GM12874 (cell line): ENCODE measurements at regions not wholly inside any gene's neighbourhood (a gene's known extent, or its start where the extent isn't known, plus 50 kb on each side); places are given as distances from the start of the nearest gene placed in this dataset.

ENCODE experiments used
- TF ChIP-seq, protein P1 (sequence below): IDR thresholded peaks from 2 replicates; pipeline ENCODE4 v1.5.1; 2011; ENCODE audit warnings: low read depth, mild to moderate bottlenecking, control low read depth, low read length, moderate library complexity; ENCODE audit not compliant: insufficient read depth

DNA sequence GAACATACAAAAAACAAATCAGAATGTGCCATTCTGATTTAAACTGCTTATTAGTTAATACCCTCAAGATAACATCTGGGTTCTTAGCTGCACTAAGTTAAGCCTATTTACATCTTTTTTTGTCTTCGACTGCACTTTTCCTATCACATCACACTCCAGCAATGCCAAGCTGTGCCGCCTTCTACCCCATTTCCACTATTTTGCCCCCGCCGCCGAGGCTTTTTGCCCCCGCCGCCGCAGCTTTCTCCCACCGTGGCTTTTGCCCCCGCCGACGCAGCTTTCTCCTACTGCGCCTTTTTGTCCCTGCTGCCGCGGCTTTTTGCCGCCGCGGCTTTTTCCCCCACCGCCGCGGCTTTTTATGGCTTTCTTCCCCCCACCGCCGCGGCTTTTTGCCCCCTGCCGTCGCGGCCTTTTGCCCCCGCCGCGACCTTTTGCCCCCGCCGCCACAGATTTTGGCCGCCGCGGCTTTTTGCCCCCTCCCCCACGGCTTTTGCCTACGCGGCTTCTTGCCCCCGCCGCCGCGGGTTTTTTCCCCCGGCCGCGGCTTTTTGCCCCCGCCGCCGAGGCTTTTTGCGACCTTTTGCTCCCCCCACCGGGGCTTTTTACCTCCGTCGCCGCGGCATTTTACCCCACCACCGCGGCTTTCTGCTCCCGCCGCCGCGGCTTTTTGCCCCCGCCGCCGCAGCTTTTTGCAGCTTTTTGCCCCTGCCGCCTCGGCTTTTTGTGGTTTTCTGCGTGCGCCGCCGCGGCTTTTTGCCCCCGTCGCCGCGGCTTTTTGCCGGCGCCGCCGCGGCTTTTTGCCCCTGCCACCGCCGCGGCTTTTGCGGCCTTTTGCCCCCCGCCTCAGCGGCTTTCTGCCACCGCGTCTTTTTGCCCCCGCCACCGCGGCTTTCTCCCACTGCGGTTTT, 331.4 kb upstream of the WSB1 start:
- TF ChIP-seq, protein P1, sequence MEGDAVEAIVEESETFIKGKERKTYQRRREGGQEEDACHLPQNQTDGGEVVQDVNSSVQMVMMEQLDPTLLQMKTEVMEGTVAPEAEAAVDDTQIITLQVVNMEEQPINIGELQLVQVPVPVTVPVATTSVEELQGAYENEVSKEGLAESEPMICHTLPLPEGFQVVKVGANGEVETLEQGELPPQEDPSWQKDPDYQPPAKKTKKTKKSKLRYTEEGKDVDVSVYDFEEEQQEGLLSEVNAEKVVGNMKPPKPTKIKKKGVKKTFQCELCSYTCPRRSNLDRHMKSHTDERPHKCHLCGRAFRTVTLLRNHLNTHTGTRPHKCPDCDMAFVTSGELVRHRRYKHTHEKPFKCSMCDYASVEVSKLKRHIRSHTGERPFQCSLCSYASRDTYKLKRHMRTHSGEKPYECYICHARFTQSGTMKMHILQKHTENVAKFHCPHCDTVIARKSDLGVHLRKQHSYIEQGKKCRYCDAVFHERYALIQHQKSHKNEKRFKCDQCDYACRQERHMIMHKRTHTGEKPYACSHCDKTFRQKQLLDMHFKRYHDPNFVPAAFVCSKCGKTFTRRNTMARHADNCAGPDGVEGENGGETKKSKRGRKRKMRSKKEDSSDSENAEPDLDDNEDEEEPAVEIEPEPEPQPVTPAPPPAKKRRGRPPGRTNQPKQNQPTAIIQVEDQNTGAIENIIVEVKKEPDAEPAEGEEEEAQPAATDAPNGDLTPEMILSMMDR, result no peak

DNA sequence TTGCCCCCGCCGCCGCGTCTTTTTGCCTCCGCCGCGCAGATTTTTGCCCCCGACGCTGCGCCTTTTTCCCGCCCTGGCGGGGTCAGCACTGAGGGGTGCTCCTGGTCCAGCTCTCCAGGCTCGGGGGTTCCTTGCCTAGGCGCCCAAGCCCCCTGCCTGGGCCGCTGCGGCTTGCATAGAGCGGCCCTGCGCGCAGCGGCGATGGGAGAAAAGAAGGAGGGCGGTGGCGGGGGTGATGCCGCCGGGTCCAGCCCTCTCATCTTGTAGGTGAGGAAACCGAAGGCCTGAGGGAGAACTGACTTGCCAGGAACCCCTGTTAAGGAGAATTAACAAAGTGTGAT, 330.8 kb upstream of the WSB1 start:
- TF ChIP-seq, protein P1, result no peak

GRCh38 chr17:27009087-27009486, 284.8 kb upstream of the WSB1 start:
- TF ChIP-seq, protein P1, result no peak

GRCh38 chr17:27038676-27039075, 255.2 kb upstream of the WSB1 start:
- TF ChIP-seq, protein P1, result peak; percentile 16; the same call in 1 of the 2 replicates

- TF ChIP-seq, protein P1, result no peak
These were observed 244.7 kb upstream of the WSB1 start for GRCh38 chr17:27049104-27049784.

GRCh38 chr17:27065588-27065987, 228.3 kb upstream of the WSB1 start:
- TF ChIP-seq, protein P1, result no peak

- TF ChIP-seq, protein P1, result no peak
These were observed 227.6 kb upstream of the WSB1 start for GRCh38 chr17:27066315-27066714.
